Uterus (tissue), 2 donors: ENCODE measurements at regions not wholly inside any gene's neighbourhood (a gene's known extent, or its start where the extent isn't known, plus 50 kb on each side); places are given as distances from the start of the nearest gene placed in this dataset.

Source experiments
- CTCF ChIP-seq, 4 experiments: fragments of 200-600 bp in 2 of 4; fragments of 450-650 bp in 2 of 4; sonication (generic) in 2 of 4; IDR thresholded peaks; one replicate each; pipeline ENCODE4 v1.5.1; 2016 to 2019; ENCODE audit warnings: antibody characterized with exemption in 4 of 4, mild to moderate bottlenecking in 2 of 4, moderate library complexity in 1 of 4
- POLR2A ChIP-seq, 2 donors: fragments of 450-650 bp; IDR thresholded peaks; one replicate each; pipeline ENCODE4 v1.6.1; 2016; ENCODE audit warnings: antibody characterized with exemption in 2 of 2, mild to moderate bottlenecking in 1 of 2, moderate library complexity in 1 of 2

GRCh38 chr12:67797753-67798152 lies 149.2 kb downstream of the DYRK2 start:
- TF ChIP-seq POLR2A (IDR thresholded peaks at IDR 0.05) (no peak), CTCF (IDR thresholded peaks at IDR 0.05) (no peak)
